SJCRH30 (cell line): ENCODE measurements at regions not wholly inside any gene's neighbourhood (a gene's known extent, or its start where the extent isn't known, plus 50 kb on each side); places are given as distances from the start of the nearest gene placed in this dataset.
"Not testable (repeated sequence)": the region's sequence is repeated elsewhere in the genome, so short reads cannot be mapped to it uniquely, and the experiment has no call there.

ENCODE experiments used
- DNase-seq, 2 experiments: peaks; one replicate each; pipeline ENCODE4 v3.0.0-alpha.2; 2015 to 2020
- H3K27ac ChIP-seq: fragments of 250-450 bp; sonication (Bioruptor Pico); 2 replicates; pipeline ENCODE4 v1.5.1; 2020; ENCODE audit warnings: mild to moderate bottlenecking, moderate library complexity
- H3K27me3 ChIP-seq: fragments of 250-450 bp; sonication (Bioruptor Pico); 2 replicates; pipeline ENCODE4 v1.5.1; 2020; ENCODE audit warnings: mild to moderate bottlenecking, moderate library complexity
- H3K36me3 ChIP-seq: fragments of 250-450 bp; sonication (Bioruptor Pico); 2 replicates; pipeline ENCODE4 v1.5.1; 2020; ENCODE audit warnings: mild to moderate bottlenecking, moderate library complexity
- H3K4me1 ChIP-seq: fragments of 250-450 bp; sonication (Bioruptor Pico); 2 replicates; pipeline ENCODE4 v1.5.1; 2020; ENCODE audit warnings: mild to moderate bottlenecking, moderate library complexity
- H3K4me3 ChIP-seq: fragments of 250-450 bp; sonication (Bioruptor Pico); 2 replicates; pipeline ENCODE4 v1.5.1; 2020; ENCODE audit warnings: mild to moderate bottlenecking, moderate library complexity
- H3K9me3 ChIP-seq: fragments of 250-450 bp; sonication (Bioruptor Pico); replicated peaks from 2 replicates; pipeline ENCODE4 v1.5.1; 2020; ENCODE audit warnings: mild to moderate bottlenecking, moderate library complexity

DNA sequence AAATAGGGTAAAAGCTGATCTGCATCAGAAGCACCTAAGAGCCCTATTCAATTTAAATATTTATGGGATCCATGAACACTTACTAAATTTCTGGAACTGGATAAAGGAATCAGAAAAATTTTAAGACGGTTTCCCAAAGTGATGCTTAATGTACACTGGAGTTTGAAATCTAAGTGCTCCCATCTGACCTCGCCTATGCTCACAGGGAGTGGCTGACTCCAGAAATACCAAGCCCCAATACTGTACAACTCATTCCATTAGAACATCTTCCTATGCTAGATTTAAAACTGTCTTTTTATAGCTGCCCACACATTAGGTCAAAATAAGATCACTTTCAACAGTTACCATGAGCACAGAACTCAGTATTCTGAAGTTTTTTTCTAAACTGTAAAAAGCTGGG, 1214.6 kb downstream of the CDH11 start:
- Histone ChIP-seq H3K36me3 (no peaks in the 10 kb centered on the region), H3K27ac (no peak overlapping the region), H3K4me1 (no peaks in the 10 kb centered on the region), H3K27me3 (no peaks in the 10 kb centered on the region), H3K4me3 (no peak overlapping the region), H3K9me3 (no peaks in the 10 kb centered on the region)
- no peak for DNase-seq

DNA sequence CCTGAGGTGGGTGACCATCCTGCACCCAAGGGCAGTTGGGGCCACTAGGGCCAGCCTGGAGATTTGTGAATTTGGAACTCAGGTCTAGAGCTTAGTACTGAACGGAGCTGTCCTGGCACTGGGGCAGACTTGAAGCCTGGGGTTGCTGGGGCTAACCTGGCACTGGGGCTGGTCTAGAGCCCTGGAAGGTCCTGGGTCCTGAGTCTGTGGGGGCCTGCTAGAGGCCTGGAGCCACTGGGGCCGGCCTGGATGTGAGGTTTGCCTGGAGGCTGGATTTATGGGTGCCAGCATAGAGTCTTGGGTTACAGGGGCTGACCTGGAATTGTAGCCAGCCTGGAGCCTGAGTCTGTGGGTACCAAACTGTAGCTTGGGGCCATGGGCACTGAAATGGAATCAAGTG, 1216.9 kb downstream of the CDH11 start:
- H3K9me3 ChIP-seq: no peaks in the 10 kb centered on the region
- no peak overlapping the region for H3K4me3 ChIP-seq
- no peaks in the 10 kb centered on the region for H3K27me3 ChIP-seq
- H3K27ac ChIP-seq: no peak overlapping the region
- DNase-seq: no peak
- H3K4me1 ChIP-seq: no peaks in the 10 kb centered on the region
- H3K36me3 ChIP-seq: no peaks in the 10 kb centered on the region

DNA sequence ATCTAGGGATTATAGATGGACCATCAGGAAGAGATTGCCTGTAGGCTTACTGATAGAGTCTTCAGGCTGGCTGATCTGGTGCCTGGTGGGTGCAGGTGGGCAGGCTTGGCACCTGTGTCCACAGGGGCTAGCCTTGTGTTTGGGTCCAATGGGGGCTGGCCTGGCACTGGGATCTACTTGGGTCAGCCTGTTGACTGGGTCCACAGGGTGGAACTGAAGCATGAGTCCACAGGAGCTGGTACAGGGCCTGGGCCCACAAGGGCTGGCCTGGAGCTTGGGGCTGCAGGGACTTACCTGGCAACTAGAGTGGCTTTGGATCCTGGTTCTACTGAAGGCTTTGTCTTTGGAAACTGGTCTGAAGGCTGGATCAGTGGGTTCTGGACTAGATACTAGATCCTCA, 1217.7 kb downstream of the CDH11 start:
- Histone ChIP-seq H3K4me3 (no peak overlapping the region), H3K9me3 (no peaks in the 10 kb centered on the region), H3K27ac (no peak overlapping the region), H3K27me3 (no peaks in the 10 kb centered on the region), H3K4me1 (no peaks in the 10 kb centered on the region; the same call in 1 of the 2 replicates), H3K36me3 (no peaks in the 10 kb centered on the region)
- no peak for DNase-seq

DNA sequence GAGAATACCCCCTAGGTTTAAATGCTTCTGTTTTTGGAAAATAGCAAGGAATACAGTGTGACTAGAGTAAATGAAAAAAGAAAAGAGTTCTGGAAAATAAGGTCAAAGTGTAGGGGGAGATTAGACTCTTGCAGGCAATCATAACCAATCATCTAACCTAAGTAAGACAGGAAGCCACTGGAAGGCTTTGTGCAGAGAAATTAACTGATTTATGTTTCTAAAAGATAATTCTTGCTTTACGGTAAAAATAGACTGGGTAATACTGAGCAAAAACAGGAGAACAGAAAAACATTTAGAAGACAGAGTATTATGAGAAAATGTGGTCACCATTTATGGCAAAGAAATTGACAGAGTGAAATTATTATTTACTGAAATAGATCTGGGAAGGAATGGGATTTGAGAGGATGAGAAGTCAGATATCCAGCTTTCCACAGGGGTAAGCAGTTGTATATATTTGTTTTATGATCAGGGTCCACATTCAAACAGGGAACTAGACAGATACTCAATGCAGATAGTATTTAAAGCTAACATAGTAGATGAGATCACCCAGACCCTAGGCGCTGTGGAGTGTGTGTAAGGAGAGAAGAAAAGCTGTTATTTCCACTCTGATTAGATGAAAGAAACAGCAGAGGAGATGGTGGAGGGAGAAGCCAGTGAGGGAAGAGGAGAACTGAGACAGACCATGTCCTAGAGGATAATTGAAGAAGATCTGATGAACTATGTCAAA, 1225.3 kb downstream of the CDH11 start:
- Histone ChIP-seq H3K4me1 (no peaks in the 10 kb centered on the region; the same call in 1 of the 2 replicates), H3K36me3 (no peaks in the 10 kb centered on the region), H3K27me3 (no peaks in the 10 kb centered on the region), H3K27ac (no peak overlapping the region), H3K4me3 (no peak overlapping the region), H3K9me3 (no peaks in the 10 kb centered on the region)
- no peak for DNase-seq

DNA sequence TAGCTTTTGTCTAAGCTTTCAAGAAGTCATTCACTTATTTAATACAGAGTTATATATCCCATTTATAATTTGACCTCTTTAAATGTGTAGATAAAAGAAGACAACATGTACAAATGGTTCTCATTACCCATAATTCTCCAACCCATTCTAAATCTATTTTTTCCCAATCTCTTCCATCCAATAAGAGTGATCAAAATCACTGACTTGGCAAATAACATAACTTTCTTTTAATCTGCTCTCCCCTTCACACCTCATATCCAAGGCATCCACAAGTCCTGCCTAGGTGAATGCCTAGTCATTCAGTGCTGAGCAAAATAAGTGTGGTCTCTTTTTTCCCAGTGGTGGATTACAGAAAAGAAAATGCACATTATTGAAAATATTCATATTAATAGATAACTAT, 1231.1 kb downstream of the CDH11 start:
- no peak for DNase-seq
- no peaks in the 10 kb centered on the region for H3K36me3 ChIP-seq

DNA sequence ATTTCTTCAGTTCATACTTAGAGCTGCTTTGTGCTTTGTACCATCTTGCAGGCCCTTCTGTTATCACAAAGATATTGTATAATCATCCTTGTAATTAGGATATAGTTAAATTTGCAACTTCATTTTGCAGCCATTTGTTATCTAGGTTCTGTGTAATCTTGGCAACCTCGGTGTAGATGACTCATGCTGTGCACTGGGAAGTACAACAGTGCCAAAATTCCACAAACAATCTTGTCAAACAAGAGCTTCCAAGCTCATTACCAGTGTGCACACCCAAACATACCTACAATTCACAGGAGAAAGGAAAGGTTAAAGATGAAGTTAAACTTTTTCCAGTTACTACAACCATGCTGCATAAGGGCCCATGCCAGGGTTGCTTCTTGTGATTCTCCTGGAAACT, 1231.8 kb downstream of the CDH11 start:
- H3K4me3 ChIP-seq: no peak overlapping the region
- H3K9me3 ChIP-seq: no peaks in the 10 kb centered on the region
- peak in 1 of 2 experiments; percentile 6 for DNase-seq
- H3K4me1 ChIP-seq: no peaks in the 10 kb centered on the region
- H3K27me3 ChIP-seq: no peaks in the 10 kb centered on the region
- no peak overlapping the region for H3K27ac ChIP-seq
- H3K36me3 ChIP-seq: no peaks in the 10 kb centered on the region

More for the DNA sequence above, 1231.1 kb downstream of the CDH11 start:
- Histone ChIP-seq H3K9me3 (no peaks in the 10 kb centered on the region), H3K27ac (no peak overlapping the region), H3K4me3 (no peak overlapping the region), H3K27me3 (no peaks in the 10 kb centered on the region), H3K4me1 (no peaks in the 10 kb centered on the region)

DNA sequence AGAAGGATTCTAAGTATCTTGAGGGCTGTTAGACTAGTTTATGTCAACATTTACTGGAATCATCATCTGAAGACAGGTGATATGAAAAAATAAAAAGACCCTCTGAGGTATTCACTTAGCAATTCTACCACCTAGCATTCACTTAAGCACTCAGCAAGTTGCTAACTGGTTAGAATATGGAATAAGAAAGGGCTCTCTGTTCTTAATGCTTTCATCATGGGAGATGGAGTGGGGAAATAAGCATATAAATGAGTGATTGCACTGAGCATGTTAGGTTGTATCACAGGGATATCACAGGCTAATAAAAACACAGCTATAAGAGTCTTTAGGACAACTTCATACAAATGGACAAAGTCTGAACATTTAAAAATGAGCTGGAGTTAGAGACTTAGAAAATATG, 1238.8 kb downstream of the CDH11 start:
- H3K4me3 ChIP-seq: no peak overlapping the region
- H3K27ac ChIP-seq: no peak overlapping the region
- H3K4me1 ChIP-seq: no peaks in the 10 kb centered on the region
- no peaks in the 10 kb centered on the region for H3K27me3 ChIP-seq
- H3K9me3 ChIP-seq: no peaks in the 10 kb centered on the region
- no peak for DNase-seq
- no peaks in the 10 kb centered on the region for H3K36me3 ChIP-seq

DNA sequence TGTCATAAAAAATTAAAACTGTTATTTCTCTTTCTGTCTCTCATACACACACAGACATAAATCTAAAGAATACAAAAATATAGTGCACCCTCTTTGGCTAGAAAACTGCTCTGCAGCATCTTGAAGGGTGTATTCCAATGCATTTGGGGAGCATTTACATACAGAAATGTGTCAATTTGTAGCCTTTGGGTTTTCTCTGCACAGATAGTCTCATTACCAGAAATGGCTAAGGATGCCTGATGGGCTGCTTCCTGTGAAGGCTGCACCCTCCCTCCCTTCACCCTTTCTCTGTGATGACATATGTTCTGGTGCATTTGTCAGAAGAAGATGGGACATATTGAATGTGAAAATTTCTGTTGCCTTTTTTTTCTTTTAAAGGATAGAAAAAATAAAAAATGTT, 1239.3 kb downstream of the CDH11 start:
- Histone ChIP-seq H3K4me3 (no peak overlapping the region), H3K27me3 (no peaks in the 10 kb centered on the region), H3K9me3 (no peaks in the 10 kb centered on the region), H3K36me3 (no peaks in the 10 kb centered on the region), H3K4me1 (no peaks in the 10 kb centered on the region), H3K27ac (no peak overlapping the region)
- no peak for DNase-seq

DNA sequence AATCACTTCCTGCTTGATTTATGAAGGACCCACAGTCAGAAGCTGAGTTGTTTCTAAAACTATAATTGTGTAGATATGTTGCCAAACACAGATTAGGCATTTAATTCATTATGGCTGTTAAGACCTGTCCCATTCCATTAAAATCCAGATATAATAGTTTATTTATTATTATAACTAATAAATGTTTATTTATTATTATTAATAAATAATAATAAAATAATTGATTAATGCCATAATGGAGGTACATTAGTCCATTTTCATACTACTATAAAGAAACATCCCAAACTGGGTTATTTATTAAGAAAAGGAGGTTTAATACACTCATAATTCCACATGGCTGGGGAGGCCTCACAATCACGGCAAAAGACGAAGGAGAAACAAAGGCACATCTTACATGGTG, 1240.9 kb downstream of the CDH11 start:
- H3K4me1 ChIP-seq: no peaks in the 10 kb centered on the region
- no peak for DNase-seq

DNA sequence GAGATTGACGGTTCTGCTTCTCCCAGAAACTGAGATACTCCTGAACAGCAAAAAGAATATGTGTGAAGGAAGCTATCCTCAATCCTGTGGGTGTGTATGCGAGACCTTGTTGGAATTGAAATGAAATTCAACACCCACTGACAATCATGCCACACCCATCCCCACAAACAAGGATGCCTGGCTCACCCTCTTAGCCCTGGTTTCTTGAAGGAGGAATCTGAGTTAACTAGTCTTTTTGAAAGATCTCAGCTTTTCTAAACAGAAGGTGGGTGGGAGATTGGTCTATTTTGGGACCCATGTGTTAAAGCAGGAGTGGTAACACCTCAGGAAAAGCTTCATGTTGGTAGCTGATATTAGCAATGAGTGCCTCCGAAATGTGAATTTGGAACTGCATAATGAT, 1244.5 kb downstream of the CDH11 start:
- Histone ChIP-seq H3K27me3 (no peaks in the 10 kb centered on the region), H3K36me3 (no peaks in the 10 kb centered on the region)

More for the DNA sequence above, 1240.9 kb downstream of the CDH11 start:
- Histone ChIP-seq H3K27ac (no peak overlapping the region), H3K4me3 (no peak overlapping the region), H3K36me3 (no peaks in the 10 kb centered on the region), H3K9me3 (no peaks in the 10 kb centered on the region), H3K27me3 (no peaks in the 10 kb centered on the region)

DNA sequence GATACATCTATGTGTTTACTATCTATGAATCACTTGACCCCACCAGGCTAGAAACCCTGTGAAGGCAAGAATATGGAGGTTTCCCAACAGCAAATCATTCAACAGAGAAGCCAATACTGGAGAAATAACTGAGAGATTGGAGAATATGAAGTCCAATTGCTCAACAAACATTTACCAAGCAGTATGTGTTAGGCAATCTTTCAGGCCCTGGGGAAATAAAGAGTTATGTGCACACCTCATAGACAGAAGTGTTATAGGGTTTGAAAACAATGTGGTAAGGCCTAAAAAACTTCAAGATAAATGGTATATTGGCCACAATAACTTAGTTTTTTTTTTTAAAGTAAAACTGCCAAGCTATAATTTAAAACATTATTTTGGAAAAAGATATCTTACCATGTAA, 1245.8 kb downstream of the CDH11 start:
- Histone ChIP-seq H3K4me3 (no peak overlapping the region), H3K4me1 (no peaks in the 10 kb centered on the region), H3K9me3 (no peaks in the 10 kb centered on the region), H3K36me3 (no peaks in the 10 kb centered on the region), H3K27me3 (no peaks in the 10 kb centered on the region), H3K27ac (no peak overlapping the region)
- no peak for DNase-seq

More for the DNA sequence above, 1244.5 kb downstream of the CDH11 start:
- no peak overlapping the region for H3K27ac ChIP-seq
- H3K4me1 ChIP-seq: no peaks in the 10 kb centered on the region
- no peak for DNase-seq
- H3K9me3 ChIP-seq: no peaks in the 10 kb centered on the region
- H3K4me3 ChIP-seq: no peak overlapping the region

DNA sequence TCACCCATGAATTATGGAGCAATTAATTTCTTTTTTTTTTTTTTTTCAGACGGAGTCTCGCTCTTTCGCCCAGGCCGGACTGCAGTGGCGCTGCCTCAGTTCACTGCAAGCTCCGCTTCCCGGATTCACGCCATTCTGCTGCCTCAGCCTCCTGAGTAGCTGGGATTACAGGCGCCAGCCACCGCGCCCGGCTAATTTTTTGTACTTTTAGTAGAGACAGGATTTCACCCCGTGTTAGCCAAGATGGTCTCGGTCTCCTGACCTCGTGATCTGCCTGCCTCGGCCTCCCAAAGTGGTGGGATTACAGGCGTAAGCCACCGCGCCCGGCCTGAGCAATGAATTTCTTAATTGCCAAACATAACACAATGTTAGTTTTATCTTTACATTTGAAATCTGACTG, 1261.2 kb downstream of the CDH11 start:
- not testable (repeated sequence) for H3K4me3 ChIP-seq, DNase-seq, H3K36me3 ChIP-seq

DNA sequence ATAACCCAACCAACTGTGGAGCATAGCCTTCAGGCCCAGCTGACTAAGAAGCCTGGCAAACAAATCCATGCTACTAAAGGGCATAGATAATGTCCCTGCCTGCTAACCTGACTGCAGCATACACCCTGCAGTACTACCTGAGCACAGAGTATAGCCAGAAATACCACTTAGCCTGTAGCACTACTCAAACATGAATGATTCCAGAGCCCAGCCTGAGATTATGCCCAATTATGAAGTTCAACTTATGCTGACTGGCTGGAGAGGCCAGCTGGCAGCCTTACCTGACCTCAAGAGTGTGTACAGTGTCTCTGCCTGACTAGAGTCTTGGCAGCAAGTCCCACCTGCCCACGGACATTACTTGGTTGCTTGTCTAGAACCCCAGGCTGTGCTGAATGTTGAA, 1265.3 kb downstream of the CDH11 start:
- H3K27ac ChIP-seq: no peak overlapping the region
- H3K36me3 ChIP-seq: no peaks in the 10 kb centered on the region
- H3K4me3 ChIP-seq: no peak overlapping the region
- H3K4me1 ChIP-seq: no peaks in the 10 kb centered on the region
- no peaks in the 10 kb centered on the region for H3K27me3 ChIP-seq
- no peak for DNase-seq
- H3K9me3 ChIP-seq: no peaks in the 10 kb centered on the region; the same call in 1 of the 2 replicates

More for the DNA sequence above, 1261.2 kb downstream of the CDH11 start:
- not testable (repeated sequence) for H3K9me3 ChIP-seq, H3K27me3 ChIP-seq, H3K4me1 ChIP-seq, H3K27ac ChIP-seq

DNA sequence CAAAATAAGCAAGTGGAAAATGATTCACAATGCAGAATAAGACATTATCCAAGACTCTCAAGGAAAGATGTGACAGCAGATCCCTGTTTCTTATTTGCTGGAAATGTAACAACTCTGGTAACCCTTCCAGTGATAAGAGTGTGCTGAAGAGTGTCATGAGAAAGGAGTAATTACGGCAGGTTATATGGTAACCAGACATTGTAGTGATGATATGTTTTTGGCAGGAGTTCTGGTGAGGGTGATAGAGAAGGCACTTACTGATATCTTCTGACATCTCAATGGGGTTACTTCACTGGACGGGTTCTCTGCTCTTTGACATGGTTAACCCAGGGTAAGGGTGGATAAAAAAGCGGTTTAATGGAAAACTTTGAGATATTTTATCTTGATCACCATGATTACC, 1270.9 kb downstream of the CDH11 start:
- no peak for DNase-seq
- H3K4me3 ChIP-seq: no peak overlapping the region
- H3K27ac ChIP-seq: no peak overlapping the region

DNA sequence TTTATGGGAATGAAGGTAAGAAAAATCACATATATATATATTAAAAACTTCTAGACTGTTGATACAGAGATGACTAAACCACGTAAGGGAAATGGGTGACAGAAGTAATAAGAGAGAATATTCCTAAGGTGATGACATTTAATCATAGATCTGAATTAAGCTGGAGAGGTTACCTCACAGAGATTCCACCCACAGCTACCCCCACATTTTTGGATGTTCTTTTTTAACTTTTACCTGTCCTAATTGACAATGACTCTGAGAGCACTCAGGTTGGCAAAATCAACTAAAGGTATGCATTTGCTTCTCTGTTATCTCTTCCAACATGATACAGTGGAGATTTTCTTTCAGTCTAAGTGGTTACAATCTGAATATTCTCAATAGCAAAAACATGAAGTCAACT, 1280.6 kb downstream of the CDH11 start:
- H3K4me1 ChIP-seq: no peaks in the 10 kb centered on the region
- H3K27ac ChIP-seq: no peak overlapping the region

More for the DNA sequence above, 1270.9 kb downstream of the CDH11 start:
- Histone ChIP-seq H3K36me3 (no peaks in the 10 kb centered on the region), H3K4me1 (no peaks in the 10 kb centered on the region), H3K27me3 (no peaks in the 10 kb centered on the region), H3K9me3 (no peaks in the 10 kb centered on the region)

DNA sequence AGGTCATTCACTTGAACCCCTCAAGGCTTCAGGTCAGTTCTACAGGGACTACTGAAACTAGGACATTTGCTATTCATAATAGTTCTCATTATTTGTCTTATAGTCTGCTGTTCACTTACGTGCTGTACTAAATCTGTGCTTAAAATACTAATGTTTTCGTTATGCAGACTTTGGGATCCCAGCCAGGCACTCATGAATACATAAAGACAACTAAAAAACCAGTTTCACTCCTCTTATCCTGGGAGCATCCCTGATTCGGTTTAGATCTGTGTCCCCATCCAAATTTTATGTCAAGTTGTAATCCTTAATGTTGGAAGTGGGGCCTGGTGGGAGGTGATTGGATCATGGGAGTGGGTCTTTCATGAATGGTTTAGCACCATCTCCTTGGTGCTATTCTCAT, 1291.8 kb downstream of the CDH11 start:
- Histone ChIP-seq H3K36me3 (no peaks in the 10 kb centered on the region), H3K27me3 (no peaks in the 10 kb centered on the region), H3K4me1 (no peaks in the 10 kb centered on the region), H3K9me3 (no peaks in the 10 kb centered on the region; the same call in 1 of the 2 replicates), H3K4me3 (no peak overlapping the region), H3K27ac (no peak overlapping the region)
- DNase-seq: no peak

More for the DNA sequence above, 1280.6 kb downstream of the CDH11 start:
- Histone ChIP-seq H3K9me3 (no peaks in the 10 kb centered on the region), H3K36me3 (no peaks in the 10 kb centered on the region), H3K4me3 (no peak overlapping the region), H3K27me3 (no peaks in the 10 kb centered on the region)
- no peak for DNase-seq
